SK-N-SH (cell line): ENCODE measurements at regions not wholly inside any gene's neighbourhood (a gene's known extent, or its start where the extent isn't known, plus 50 kb on each side); places are given as distances from the start of the nearest gene placed in this dataset.

ENCODE experiments used
- CTCF ChIA-PET: fragments of 300-600, 350-600 bp; formaldehyde crosslinking; extraction: SDS; loops from one replicate; lab custom pipeline; 2021; lab: Yijun Ruan, JAX
- POLR2A ChIA-PET: fragments of 350-600 bp; sonication (Branson Sonifier 250); formaldehyde crosslinking; extraction: SDS; loops from one replicate; lab custom pipeline; 2020; ENCODE audit warnings: antibody characterized with exemption, inconsistent platforms; lab: Yijun Ruan, JAX
- DNase-seq: peaks from one replicate; pipeline ENCODE4 v3.0.0; 2012
- H2AFZ ChIP-seq: fragments of 200-600 bp; sonication (generic); 2 replicates; pipeline ENCODE4 v1.8.1; 2016; ENCODE audit warnings: antibody characterized with exemption, mild to moderate bottlenecking, low read depth
- H3F3A ChIP-seq: fragments of 200-600 bp; sonication (generic); replicated peaks from 2 replicates; pipeline ENCODE3; 2016; ENCODE audit warnings: antibody characterized with exemption, mild to moderate bottlenecking; ENCODE audit not compliant: insufficient read depth
- H3K27ac ChIP-seq, 2 experiments: fragments of 200-500 bp in 1 of 2; fragments of 200-600 bp in 1 of 2; sonication (Bioruptor generic) in 1 of 2; sonication (generic), shearing (Covaris generic) in 1 of 2; 2 replicates each; pipeline versions ENCODE4 v1.5.1 to v1.6.1; 2014 to 2016; ENCODE audit warnings: low read depth in 2 of 2, inconsistent platforms in 1 of 2, low read length in 1 of 2, mild to moderate bottlenecking in 1 of 2, mixed read lengths in 1 of 2
- H3K27me3 ChIP-seq: fragments of 200-600 bp; sonication (generic), shearing (Covaris generic); 2 replicates; pipeline ENCODE4 v1.6.1; 2016; ENCODE audit warnings: mixed run types; ENCODE audit not compliant: insufficient read depth
- H3K36me3 ChIP-seq, 2 experiments: fragments of 200-500 bp in 1 of 2; fragments of 200-600 bp in 1 of 2; sonication (Bioruptor generic) in 1 of 2; sonication (generic) in 1 of 2; replicated peaks in 1 of 2; 2 replicates each; pipeline versions ENCODE3 to v1.5.1; 2014 to 2016; ENCODE audit warnings: low read length in 1 of 2, mild to moderate bottlenecking in 1 of 2; ENCODE audit not compliant: insufficient read depth in 2 of 2, control insufficient read depth in 1 of 2
- H3K4me1 ChIP-seq, 2 experiments: fragments of 200-500 bp in 1 of 2; fragments of 200-600 bp in 1 of 2; sonication (Bioruptor generic) in 1 of 2; sonication (generic), shearing (Covaris generic) in 1 of 2; 2 replicates each; pipeline versions ENCODE4 v1.5.1 to v1.6.1; 2014 to 2016; ENCODE audit warnings: low read depth in 1 of 2, low read length in 1 of 2, mixed run types in 1 of 2; ENCODE audit not compliant: insufficient read depth in 2 of 2, control insufficient read depth in 1 of 2
- H3K4me2 ChIP-seq: fragments of 200-600 bp; sonication (generic), shearing (Covaris generic); 2 replicates; pipeline ENCODE4 v1.6.1; 2017; ENCODE audit warnings: mixed run types
- H3K4me3 ChIP-seq, 2 experiments: fragments of 200-500 bp in 1 of 2; fragments of 200-600 bp in 1 of 2; sonication (Bioruptor generic) in 1 of 2; sonication (generic), shearing (Covaris generic) in 1 of 2; 2 replicates each; pipeline versions ENCODE4 v1.5.1 to v1.8.1; 2014 to 2016; ENCODE audit warnings: low read depth in 2 of 2, inconsistent platforms in 1 of 2, low read length in 1 of 2, mild to moderate bottlenecking in 1 of 2, mixed read lengths in 1 of 2, moderate library complexity in 1 of 2
- H3K79me2 ChIP-seq: fragments of 200-600 bp; sonication (generic); 2 replicates; pipeline ENCODE4 v1.8.1; 2017; ENCODE audit warnings: mild to moderate bottlenecking; ENCODE audit not compliant: insufficient read depth
- H3K9ac ChIP-seq: fragments of 200-600 bp; sonication (generic); 2 replicates; pipeline ENCODE4 v1.6.1; 2017; ENCODE audit warnings: mixed run types
- H3K9me2 ChIP-seq: fragments of 200-600 bp; sonication (generic); 2 replicates; pipeline ENCODE4 v1.6.1; 2017; ENCODE audit warnings: mixed run types
- H3K9me3 ChIP-seq: fragments of 200-600 bp; sonication (generic); 2 replicates; pipeline ENCODE4 v1.6.1; 2017; ENCODE audit warnings: mixed run types, mild to moderate bottlenecking, moderate library complexity
- H4K20me1 ChIP-seq: fragments of 200-600 bp; sonication (generic); 2 replicates; pipeline ENCODE4 v1.6.1; 2017; ENCODE audit warnings: mild to moderate bottlenecking, mixed run types; ENCODE audit not compliant: insufficient read depth
- EP300 ChIP-seq, 2 experiments: IDR thresholded peaks; 2 replicates each; pipeline versions ENCODE4 v1.4.0 to v1.6.1; 2012; ENCODE audit warnings: borderline replicate concordance in 1 of 2, low read depth in 1 of 2, low read length in 1 of 2
- EZH2phosphoT487 ChIP-seq: fragments of 200-600 bp; sonication (generic); IDR thresholded peaks from 2 replicates; pipeline ENCODE4 v1.6.1; 2017; ENCODE audit warnings: low read depth, mixed run types, mild to moderate bottlenecking, antibody characterized with exemption, moderate library complexity, borderline replicate concordance
- FOSL2 ChIP-seq: IDR thresholded peaks from 2 replicates; pipeline ENCODE4 v1.4.0; 2012; ENCODE audit warnings: low read depth, mild to moderate bottlenecking, moderate library complexity, borderline replicate concordance
- FOXJ3 ChIP-seq: sonication (generic); formaldehyde crosslinking; IDR thresholded peaks from 2 replicates; pipeline ENCODE4 v1.5.1; 2020; ENCODE audit warnings: mild to moderate bottlenecking, missing genetic modification reagents
- GABPA ChIP-seq: IDR thresholded peaks from 2 replicates; pipeline ENCODE4 v1.4.0; 2012; ENCODE audit warnings: low read depth, mild to moderate bottlenecking
- JUND ChIP-seq: IDR thresholded peaks from 2 replicates; pipeline ENCODE4 v1.4.0; 2012
- MAX ChIP-seq: IDR thresholded peaks from 2 replicates; pipeline ENCODE4 v1.4.0; 2012; ENCODE audit warnings: low read depth
- NFIC ChIP-seq: IDR thresholded peaks from 2 replicates; pipeline ENCODE4 v1.4.0; 2012; ENCODE audit warnings: borderline replicate concordance
- NRF1 ChIP-seq: IDR thresholded peaks from 2 replicates; pipeline ENCODE4 v1.6.1; 2012; ENCODE audit warnings: low read depth, mild to moderate bottlenecking, low read length
- RXRA ChIP-seq: IDR thresholded peaks from 2 replicates; pipeline ENCODE4 v1.4.0; 2012; ENCODE audit warnings: low read depth, mild to moderate bottlenecking, borderline replicate concordance
- SIN3A ChIP-seq: IDR thresholded peaks from 2 replicates; pipeline ENCODE4 v1.6.1; 2012; ENCODE audit warnings: low read depth, mild to moderate bottlenecking, low read length, moderate library complexity, borderline replicate concordance
- TAF1 ChIP-seq: IDR thresholded peaks from 2 replicates; pipeline ENCODE4 v1.6.1; 2012; ENCODE audit warnings: low read depth, mild to moderate bottlenecking, low read length, moderate library complexity, borderline replicate concordance
- TCF12 ChIP-seq: IDR thresholded peaks from 2 replicates; pipeline ENCODE4 v1.4.0; 2012
- USF1 ChIP-seq: IDR thresholded peaks from 2 replicates; pipeline ENCODE4 v1.4.0; 2012; ENCODE audit warnings: low read depth, borderline replicate concordance
- YY1 ChIP-seq: IDR thresholded peaks from 2 replicates; pipeline ENCODE4 v1.4.0; 2012; ENCODE audit warnings: low read depth, mild to moderate bottlenecking
- WGBS: methylation state at CpG from one replicate; pipeline ENCODE4 v1.1.6; 2017; ENCODE audit warnings: low lambda C conversion rate; 5-methylcytosine and 5-hydroxymethylcytosine counted together
- TF ChIP-seq, protein P1 (sequence below): IDR thresholded peaks from 2 replicates; pipeline ENCODE4 v1.6.1; 2012; ENCODE audit warnings: mild to moderate bottlenecking, low read depth, low read length, moderate library complexity
- TF ChIP-seq, protein P2 (sequence below): fragments of 150-350 bp; IDR thresholded peaks from 2 replicates; pipeline ENCODE4 v1.6.1; 2017; ENCODE audit warnings: antibody characterized with exemption, low read length, low read depth, borderline replicate concordance

DNA sequence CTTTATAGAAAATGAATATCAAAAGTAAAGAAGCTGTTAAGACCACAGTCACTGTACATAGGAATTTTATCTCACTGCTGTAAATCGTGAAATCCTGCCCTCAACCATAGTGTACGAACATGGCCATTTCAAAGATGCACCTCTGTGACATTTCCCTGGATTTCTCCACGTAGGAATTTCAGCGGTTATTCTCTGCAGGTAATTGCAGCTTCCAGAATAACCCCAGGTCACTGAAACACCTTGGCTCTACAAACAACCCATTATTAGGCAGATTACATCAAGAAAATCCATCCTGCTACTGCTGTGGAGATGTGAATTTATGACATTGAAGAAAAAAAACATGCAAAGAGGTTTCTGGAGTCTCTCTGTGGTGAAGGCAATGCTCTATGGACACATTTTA is 196.2 kb upstream of the USP25 start:
- Histone ChIP-seq H3K4me3 (no peak overlapping the region), H3K27me3 (no peaks in the 10 kb centered on the region)
- POLR2A ChIA-PET, result no interaction called here

More for the DNA sequence above, 196.2 kb upstream of the USP25 start:
- TF ChIP-seq NRF1, result no peak
- TF ChIP-seq, protein P1, sequence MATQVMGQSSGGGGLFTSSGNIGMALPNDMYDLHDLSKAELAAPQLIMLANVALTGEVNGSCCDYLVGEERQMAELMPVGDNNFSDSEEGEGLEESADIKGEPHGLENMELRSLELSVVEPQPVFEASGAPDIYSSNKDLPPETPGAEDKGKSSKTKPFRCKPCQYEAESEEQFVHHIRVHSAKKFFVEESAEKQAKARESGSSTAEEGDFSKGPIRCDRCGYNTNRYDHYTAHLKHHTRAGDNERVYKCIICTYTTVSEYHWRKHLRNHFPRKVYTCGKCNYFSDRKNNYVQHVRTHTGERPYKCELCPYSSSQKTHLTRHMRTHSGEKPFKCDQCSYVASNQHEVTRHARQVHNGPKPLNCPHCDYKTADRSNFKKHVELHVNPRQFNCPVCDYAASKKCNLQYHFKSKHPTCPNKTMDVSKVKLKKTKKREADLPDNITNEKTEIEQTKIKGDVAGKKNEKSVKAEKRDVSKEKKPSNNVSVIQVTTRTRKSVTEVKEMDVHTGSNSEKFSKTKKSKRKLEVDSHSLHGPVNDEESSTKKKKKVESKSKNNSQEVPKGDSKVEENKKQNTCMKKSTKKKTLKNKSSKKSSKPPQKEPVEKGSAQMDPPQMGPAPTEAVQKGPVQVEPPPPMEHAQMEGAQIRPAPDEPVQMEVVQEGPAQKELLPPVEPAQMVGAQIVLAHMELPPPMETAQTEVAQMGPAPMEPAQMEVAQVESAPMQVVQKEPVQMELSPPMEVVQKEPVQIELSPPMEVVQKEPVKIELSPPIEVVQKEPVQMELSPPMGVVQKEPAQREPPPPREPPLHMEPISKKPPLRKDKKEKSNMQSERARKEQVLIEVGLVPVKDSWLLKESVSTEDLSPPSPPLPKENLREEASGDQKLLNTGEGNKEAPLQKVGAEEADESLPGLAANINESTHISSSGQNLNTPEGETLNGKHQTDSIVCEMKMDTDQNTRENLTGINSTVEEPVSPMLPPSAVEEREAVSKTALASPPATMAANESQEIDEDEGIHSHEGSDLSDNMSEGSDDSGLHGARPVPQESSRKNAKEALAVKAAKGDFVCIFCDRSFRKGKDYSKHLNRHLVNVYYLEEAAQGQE, result no peak
- no peak for TF ChIP-seq MAX
- no peak for TF ChIP-seq EP300 (IDR thresholded peaks at IDR 0.05; ENCODE audit: borderline replicate concordance in 1 of 2, low read depth in 1 of 2, low read length in 1 of 2)
- TF ChIP-seq, protein P2, sequence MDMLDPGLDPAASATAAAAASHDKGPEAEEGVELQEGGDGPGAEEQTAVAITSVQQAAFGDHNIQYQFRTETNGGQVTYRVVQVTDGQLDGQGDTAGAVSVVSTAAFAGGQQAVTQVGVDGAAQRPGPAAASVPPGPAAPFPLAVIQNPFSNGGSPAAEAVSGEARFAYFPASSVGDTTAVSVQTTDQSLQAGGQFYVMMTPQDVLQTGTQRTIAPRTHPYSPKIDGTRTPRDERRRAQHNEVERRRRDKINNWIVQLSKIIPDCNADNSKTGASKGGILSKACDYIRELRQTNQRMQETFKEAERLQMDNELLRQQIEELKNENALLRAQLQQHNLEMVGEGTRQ, result no peak
- no peak for TF ChIP-seq RXRA
- no peak for TF ChIP-seq FOSL2
- no peak for TF ChIP-seq TCF12
- no peak for TF ChIP-seq EZH2phosphoT487
- TF ChIP-seq TAF1, result no peak
- TF ChIP-seq USF1, result no peak
- no peak for TF ChIP-seq YY1
- TF ChIP-seq SIN3A, result no peak
- TF ChIP-seq FOXJ3, result no peak
- no peak for TF ChIP-seq NFIC
- TF ChIP-seq GABPA, result no peak
- TF ChIP-seq JUND, result no peak
- Histone ChIP-seq H3K4me2 (no peak overlapping the region), H3K9me2 (no peaks in the 10 kb centered on the region), H4K20me1 (no peaks in the 10 kb centered on the region), H3K36me3 (no peaks in the 10 kb centered on the region), H3K9me3 (no peaks in the 10 kb centered on the region), H3K9ac (no peak overlapping the region), H3K27ac (no peak overlapping the region), H3F3A (no peaks in the 10 kb centered on the region), H3K79me2 (no peaks in the 10 kb centered on the region), H2AFZ (no peak overlapping the region), H3K4me1 (no peaks in the 10 kb centered on the region)
- CTCF ChIA-PET, result interaction anchor here (0.6 kb wide), 1 partner anchor 19 kb away, joined by 3 read pairs; no protein-coding TSS in a partner anchor
- WGBS, result 18% methylated on average over 4 of the region's 4 CpGs
- DNase-seq, result no peak
